GM23338 (cell line): ENCODE measurements at regions not wholly inside any gene's neighbourhood (a gene's known extent, or its start where the extent isn't known, plus 50 kb on each side); places are given as distances from the start of the nearest gene placed in this dataset.

ENCODE experiments used
- CREB1 ChIP-seq: fragments of 250-450 bp; sonication (Bioruptor Pico); IDR thresholded peaks from 2 replicates; pipeline ENCODE4 v1.5.0; 2020; ENCODE audit warnings: low read depth, mild to moderate bottlenecking, moderate library complexity
- EZH2 ChIP-seq: fragments of 200-600 bp; sonication (generic); IDR thresholded peaks from one replicate; pipeline ENCODE4 v1.8.0; 2017; ENCODE audit warnings: antibody characterized with exemption, mild to moderate bottlenecking, low read depth; ENCODE audit not compliant: unreplicated experiment
- EZH2phosphoT487 ChIP-seq: fragments of 200-600 bp; sonication (generic); IDR thresholded peaks from one replicate; pipeline ENCODE4 v1.8.1; 2018; ENCODE audit warnings: antibody characterized with exemption; ENCODE audit not compliant: unreplicated experiment
- NANOG ChIP-seq: IDR thresholded peaks from 2 replicates; pipeline ENCODE4 v1.6.1; 2016; ENCODE audit warnings: antibody characterized with exemption, borderline replicate concordance
- POLR2AphosphoS5 ChIP-seq: IDR thresholded peaks from 2 replicates; pipeline ENCODE4 v1.6.1; 2016; ENCODE audit warnings: antibody characterized with exemption, low read depth
- STAT1 ChIP-seq: IDR thresholded peaks from one replicate; pipeline ENCODE4 v1.6.1; 2016; ENCODE audit warnings: antibody characterized with exemption; ENCODE audit not compliant: unreplicated experiment
- ZNF114 ChIP-seq: fragments of 250-450 bp; sonication (Bioruptor Pico); IDR thresholded peaks from 2 replicates; pipeline ENCODE4 v1.5.0; 2020; ENCODE audit warnings: mild to moderate bottlenecking, moderate library complexity
- ZNF462 ChIP-seq: fragments of 250-450 bp; sonication (Bioruptor Pico); IDR thresholded peaks from 2 replicates; pipeline ENCODE4 v1.5.0; 2020; ENCODE audit warnings: mild to moderate bottlenecking, moderate library complexity
- TF ChIP-seq, protein P1 (sequence below), 2 experiments: fragments of 200-600 bp in 1 of 2; sonication (generic) in 1 of 2; conservative IDR thresholded peaks; 2 replicates each; pipeline versions ENCODE4 v1.5.1 to v1.6.1; 2016 to 2017; ENCODE audit warnings: antibody characterized with exemption in 2 of 2, low read depth in 2 of 2, mild to moderate bottlenecking in 2 of 2, moderate library complexity in 1 of 2
- TF ChIP-seq, protein P2 (sequence below): IDR thresholded peaks from one replicate; pipeline ENCODE4 v1.6.1; 2018; ENCODE audit warnings: antibody characterized with exemption; ENCODE audit not compliant: unreplicated experiment

- TF ChIP-seq, protein P1, sequence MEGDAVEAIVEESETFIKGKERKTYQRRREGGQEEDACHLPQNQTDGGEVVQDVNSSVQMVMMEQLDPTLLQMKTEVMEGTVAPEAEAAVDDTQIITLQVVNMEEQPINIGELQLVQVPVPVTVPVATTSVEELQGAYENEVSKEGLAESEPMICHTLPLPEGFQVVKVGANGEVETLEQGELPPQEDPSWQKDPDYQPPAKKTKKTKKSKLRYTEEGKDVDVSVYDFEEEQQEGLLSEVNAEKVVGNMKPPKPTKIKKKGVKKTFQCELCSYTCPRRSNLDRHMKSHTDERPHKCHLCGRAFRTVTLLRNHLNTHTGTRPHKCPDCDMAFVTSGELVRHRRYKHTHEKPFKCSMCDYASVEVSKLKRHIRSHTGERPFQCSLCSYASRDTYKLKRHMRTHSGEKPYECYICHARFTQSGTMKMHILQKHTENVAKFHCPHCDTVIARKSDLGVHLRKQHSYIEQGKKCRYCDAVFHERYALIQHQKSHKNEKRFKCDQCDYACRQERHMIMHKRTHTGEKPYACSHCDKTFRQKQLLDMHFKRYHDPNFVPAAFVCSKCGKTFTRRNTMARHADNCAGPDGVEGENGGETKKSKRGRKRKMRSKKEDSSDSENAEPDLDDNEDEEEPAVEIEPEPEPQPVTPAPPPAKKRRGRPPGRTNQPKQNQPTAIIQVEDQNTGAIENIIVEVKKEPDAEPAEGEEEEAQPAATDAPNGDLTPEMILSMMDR (conservative IDR thresholded peaks at IDR 0.05; ENCODE audit: low read depth in 2 of 2) = no peak
- TF ChIP-seq EZH2 = no peak
- TF ChIP-seq CREB1 = no peak
- TF ChIP-seq EZH2phosphoT487 = no peak
- TF ChIP-seq POLR2AphosphoS5 = no peak
- no peak for TF ChIP-seq NANOG
- TF ChIP-seq ZNF114 (CRISPR knock-in tag) = no peak
- TF ChIP-seq STAT1 = no peak
- TF ChIP-seq, protein P2, sequence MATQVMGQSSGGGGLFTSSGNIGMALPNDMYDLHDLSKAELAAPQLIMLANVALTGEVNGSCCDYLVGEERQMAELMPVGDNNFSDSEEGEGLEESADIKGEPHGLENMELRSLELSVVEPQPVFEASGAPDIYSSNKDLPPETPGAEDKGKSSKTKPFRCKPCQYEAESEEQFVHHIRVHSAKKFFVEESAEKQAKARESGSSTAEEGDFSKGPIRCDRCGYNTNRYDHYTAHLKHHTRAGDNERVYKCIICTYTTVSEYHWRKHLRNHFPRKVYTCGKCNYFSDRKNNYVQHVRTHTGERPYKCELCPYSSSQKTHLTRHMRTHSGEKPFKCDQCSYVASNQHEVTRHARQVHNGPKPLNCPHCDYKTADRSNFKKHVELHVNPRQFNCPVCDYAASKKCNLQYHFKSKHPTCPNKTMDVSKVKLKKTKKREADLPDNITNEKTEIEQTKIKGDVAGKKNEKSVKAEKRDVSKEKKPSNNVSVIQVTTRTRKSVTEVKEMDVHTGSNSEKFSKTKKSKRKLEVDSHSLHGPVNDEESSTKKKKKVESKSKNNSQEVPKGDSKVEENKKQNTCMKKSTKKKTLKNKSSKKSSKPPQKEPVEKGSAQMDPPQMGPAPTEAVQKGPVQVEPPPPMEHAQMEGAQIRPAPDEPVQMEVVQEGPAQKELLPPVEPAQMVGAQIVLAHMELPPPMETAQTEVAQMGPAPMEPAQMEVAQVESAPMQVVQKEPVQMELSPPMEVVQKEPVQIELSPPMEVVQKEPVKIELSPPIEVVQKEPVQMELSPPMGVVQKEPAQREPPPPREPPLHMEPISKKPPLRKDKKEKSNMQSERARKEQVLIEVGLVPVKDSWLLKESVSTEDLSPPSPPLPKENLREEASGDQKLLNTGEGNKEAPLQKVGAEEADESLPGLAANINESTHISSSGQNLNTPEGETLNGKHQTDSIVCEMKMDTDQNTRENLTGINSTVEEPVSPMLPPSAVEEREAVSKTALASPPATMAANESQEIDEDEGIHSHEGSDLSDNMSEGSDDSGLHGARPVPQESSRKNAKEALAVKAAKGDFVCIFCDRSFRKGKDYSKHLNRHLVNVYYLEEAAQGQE = no peak
- TF ChIP-seq ZNF462 = no peak
Observed at GRCh38 chr5:26582350-26583045, 455.9 kb downstream of the CDH9 start.
